GM23338 (cell line): ENCODE measurements at regions not wholly inside any gene's neighbourhood (a gene's known extent, or its start where the extent isn't known, plus 50 kb on each side); places are given as distances from the start of the nearest gene placed in this dataset.
"Not testable (repeated sequence)": the region's sequence is repeated elsewhere in the genome, so short reads cannot be mapped to it uniquely, and the experiment has no call there.

Experiments used
- CTCF ChIP-seq, 2 experiments: fragments of 200-600 bp in 1 of 2; sonication (generic) in 1 of 2; conservative IDR thresholded peaks; 2 replicates each; pipeline versions ENCODE4 v1.5.1 to v1.6.1; 2016 to 2017; ENCODE audit warnings: antibody characterized with exemption in 2 of 2, low read depth in 2 of 2, mild to moderate bottlenecking in 2 of 2, moderate library complexity in 1 of 2
- EZH2 ChIP-seq: fragments of 200-600 bp; sonication (generic); IDR thresholded peaks from one replicate; pipeline ENCODE4 v1.8.0; 2017; ENCODE audit warnings: antibody characterized with exemption, mild to moderate bottlenecking, low read depth; ENCODE audit not compliant: unreplicated experiment
- REST ChIP-seq: IDR thresholded peaks from one replicate; pipeline ENCODE4 v1.6.1; 2018; ENCODE audit warnings: antibody characterized with exemption; ENCODE audit not compliant: unreplicated experiment

GRCh38 chr7:81286754-81287153 lies 367.9 kb upstream of the SEMA3C start:
- not testable (repeated sequence) for TF ChIP-seq EZH2; CTCF (conservative IDR thresholded peaks at IDR 0.05; ENCODE audit: low read depth in 2 of 2); REST
